ENCODE measurements at regions not wholly inside any gene's neighbourhood (a gene's known extent, or its start where the extent isn't known, plus 50 kb on each side); places are given as distances from the start of the nearest gene placed in this dataset.
A peak's percentile ranks its signal among the peaks of the same experiment; 100 is the strongest.

DNA sequence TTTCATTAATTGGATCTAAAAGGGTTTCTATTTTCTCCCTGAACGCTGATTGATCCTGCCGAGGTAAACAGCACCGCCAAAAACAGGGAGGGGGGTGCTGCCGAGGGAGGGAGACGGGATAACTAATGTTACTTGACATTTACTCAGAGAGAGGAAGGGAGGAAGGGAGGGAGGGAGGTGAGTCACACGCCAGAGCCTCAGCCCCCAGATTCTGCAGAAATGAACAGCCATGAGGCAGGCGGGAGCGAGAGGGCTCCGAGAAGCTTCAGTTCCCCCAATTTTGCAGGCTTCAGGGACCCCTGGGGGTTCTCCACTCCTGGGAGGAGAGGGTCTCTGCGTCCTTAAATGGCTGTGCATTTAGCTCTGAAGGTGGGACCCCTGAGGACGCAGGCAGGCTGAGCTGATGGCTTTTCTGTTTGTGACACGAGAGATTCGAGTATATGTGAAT is 59.1 kb upstream of the IER5L start:
- H3K9me3 ChIP-seq (replicated peaks) = no peaks in the 10 kb centered on the region; the same call in none of the 2 replicates
- H3K4me1 ChIP-seq (replicated peaks) = peaks cover 8% of the 10 kb centered on the region
- no peaks in the 10 kb centered on the region for H3K27me3 ChIP-seq (replicated peaks)
- no peak overlapping the region for H3K27ac ChIP-seq
- H3K4me3 ChIP-seq = no peak overlapping the region
- H3K36me3 ChIP-seq = no peaks in the 10 kb centered on the region
- DNase-seq (ENCODE audit: low read depth in 1 of 2, low spot score in 2 of 2) = peak in 1 of 2 experiments; percentile 14

- Histone ChIP-seq H3K27ac (no peak overlapping the region), H3K4me3 (no peak overlapping the region), H3K36me3 (no peaks in the 10 kb centered on the region), H3K27me3 (replicated peaks) (no peaks in the 10 kb centered on the region), H3K4me1 (replicated peaks) (peaks cover 8% of the 10 kb centered on the region), H3K9me3 (replicated peaks) (no peaks in the 10 kb centered on the region; the same call in none of the 2 replicates)
- DNase-seq (ENCODE audit: low read depth in 1 of 2, low spot score in 2 of 2) = no peak
Measured at GRCh38 chr9:129236441-129237145, 58.5 kb upstream of the IER5L start.

GRCh38 chr9:129235931-129236331 is 57.9 kb upstream of the IER5L start:
- no peak overlapping the region for H3K4me3 ChIP-seq
- no peaks in the 10 kb centered on the region for H3K36me3 ChIP-seq
- no peak for DNase-seq (ENCODE audit: low read depth in 1 of 2, low spot score in 2 of 2)
- no peaks in the 10 kb centered on the region for H3K27me3 ChIP-seq (replicated peaks)
- H3K27ac ChIP-seq = no peak overlapping the region
- H3K4me1 ChIP-seq (replicated peaks) = peaks cover 8% of the 10 kb centered on the region
- no peaks in the 10 kb centered on the region; the same call in none of the 2 replicates for H3K9me3 ChIP-seq (replicated peaks)

GRCh38 chr9:129235041-129235930 is 57.2 kb upstream of the IER5L start:
- H3K4me3 ChIP-seq = no peak overlapping the region
- H3K4me1 ChIP-seq (replicated peaks) = peaks cover 8% of the 10 kb centered on the region

DNA sequence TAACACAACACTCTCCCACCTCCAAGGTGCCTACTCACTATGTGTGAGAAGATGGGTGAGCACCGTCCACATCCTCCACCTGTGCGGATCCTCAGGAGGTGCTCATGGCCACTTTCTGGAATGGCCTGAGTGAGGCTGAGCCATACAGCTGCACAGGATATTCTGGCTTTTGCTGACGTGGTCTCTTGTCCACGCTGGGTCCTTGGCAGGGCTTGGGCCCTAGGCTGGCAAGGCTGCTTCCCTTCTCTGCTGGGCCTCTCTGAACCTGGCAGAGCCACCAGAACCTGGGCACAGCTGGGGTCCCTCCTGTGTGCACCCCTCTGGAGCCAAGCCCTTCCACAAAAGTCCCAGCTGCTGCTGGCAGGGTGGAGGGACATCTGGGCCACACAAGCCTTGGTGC is 56.4 kb upstream of the IER5L start:
- Histone ChIP-seq H3K27ac (no peak overlapping the region), H3K4me3 (no peak overlapping the region), H3K4me1 (replicated peaks) (peaks cover 8% of the 10 kb centered on the region), H3K9me3 (replicated peaks) (no peaks in the 10 kb centered on the region; the same call in none of the 2 replicates), H3K36me3 (no peaks in the 10 kb centered on the region), H3K27me3 (replicated peaks) (no peaks in the 10 kb centered on the region)
- no peak for DNase-seq (ENCODE audit: low read depth in 1 of 2, low spot score in 2 of 2)

More at GRCh38 chr9:129235041-129235930, 57.2 kb upstream of the IER5L start:
- H3K36me3 ChIP-seq = no peaks in the 10 kb centered on the region
- H3K27ac ChIP-seq = no peak overlapping the region
- no peak for DNase-seq (ENCODE audit: low read depth in 1 of 2, low spot score in 2 of 2)
- H3K27me3 ChIP-seq (replicated peaks) = no peaks in the 10 kb centered on the region
- no peaks in the 10 kb centered on the region; the same call in none of the 2 replicates for H3K9me3 ChIP-seq (replicated peaks)

DNA sequence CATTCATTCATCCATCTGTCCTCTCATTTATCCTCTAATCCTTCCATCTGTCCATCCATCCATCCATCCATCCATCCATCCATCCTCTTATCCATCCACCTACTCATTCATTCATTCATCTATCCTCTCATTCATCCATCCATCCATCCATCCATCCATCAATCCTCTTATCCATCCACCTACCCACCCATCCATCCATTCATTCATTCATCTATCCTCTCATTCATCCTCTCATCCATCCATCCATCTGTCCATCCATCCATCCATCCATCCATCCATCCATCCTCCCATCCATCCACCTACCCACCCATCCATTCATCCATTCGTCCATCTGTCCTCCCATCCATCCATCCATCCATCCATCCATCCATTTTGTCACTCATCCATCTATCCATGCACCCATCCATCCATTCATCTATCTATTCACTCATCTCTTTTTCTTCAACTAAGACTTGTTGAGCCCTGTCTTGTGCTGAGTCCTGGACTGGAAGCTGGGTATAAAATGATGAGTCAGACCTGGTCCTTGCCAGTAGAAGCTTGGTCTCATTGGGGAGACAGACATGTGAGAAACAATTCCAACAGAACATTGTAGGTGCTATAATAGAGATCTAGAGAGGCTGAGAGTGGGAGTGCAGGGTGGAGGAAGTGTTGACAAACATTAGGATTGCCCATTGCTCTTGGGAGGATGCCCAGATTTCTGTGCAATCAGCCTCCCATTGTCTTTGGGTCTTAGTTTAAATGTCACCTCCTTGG is 55.0 kb upstream of the IER5L start:
- peaks cover 8% of the 10 kb centered on the region for H3K4me1 ChIP-seq (replicated peaks)
- H3K9me3 ChIP-seq (replicated peaks) = no peaks in the 10 kb centered on the region; the same call in 1 of the 2 replicates
- H3K27ac ChIP-seq = no peak overlapping the region
- no peak for DNase-seq (ENCODE audit: low read depth in 1 of 2, low spot score in 2 of 2)
- H3K4me3 ChIP-seq = no peak overlapping the region
- no peaks in the 10 kb centered on the region for H3K27me3 ChIP-seq (replicated peaks)
- no peaks in the 10 kb centered on the region for H3K36me3 ChIP-seq

DNA sequence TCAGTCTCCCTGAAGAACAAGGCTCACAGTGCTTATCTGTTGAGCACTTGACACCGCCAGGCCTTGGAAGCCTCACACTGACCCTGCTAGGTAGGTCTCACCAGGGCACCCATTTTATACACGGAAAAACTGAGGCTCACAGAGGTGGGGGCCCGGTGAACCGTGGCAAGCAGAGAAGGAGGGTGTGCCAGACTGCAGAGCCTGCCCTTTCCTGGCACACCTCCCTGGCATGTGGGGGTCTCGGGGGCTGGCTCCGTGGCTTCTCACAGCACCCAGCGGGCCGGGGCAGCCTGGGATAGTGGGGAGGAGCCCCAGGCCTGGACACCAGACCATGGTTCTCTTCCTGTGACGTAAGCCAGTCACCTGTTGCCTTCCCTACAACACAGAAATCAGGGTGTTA is 53.7 kb upstream of the IER5L start:
- H3K4me1 ChIP-seq (replicated peaks) = no peaks in the 10 kb centered on the region
- no peaks in the 10 kb centered on the region for H3K36me3 ChIP-seq
- no peak overlapping the region for H3K4me3 ChIP-seq
- no peaks in the 10 kb centered on the region; the same call in 1 of the 2 replicates for H3K9me3 ChIP-seq (replicated peaks)
- no peak for DNase-seq (ENCODE audit: low read depth in 1 of 2, low spot score in 2 of 2)
- H3K27me3 ChIP-seq (replicated peaks) = no peaks in the 10 kb centered on the region
- H3K27ac ChIP-seq = no peak overlapping the region

DNA sequence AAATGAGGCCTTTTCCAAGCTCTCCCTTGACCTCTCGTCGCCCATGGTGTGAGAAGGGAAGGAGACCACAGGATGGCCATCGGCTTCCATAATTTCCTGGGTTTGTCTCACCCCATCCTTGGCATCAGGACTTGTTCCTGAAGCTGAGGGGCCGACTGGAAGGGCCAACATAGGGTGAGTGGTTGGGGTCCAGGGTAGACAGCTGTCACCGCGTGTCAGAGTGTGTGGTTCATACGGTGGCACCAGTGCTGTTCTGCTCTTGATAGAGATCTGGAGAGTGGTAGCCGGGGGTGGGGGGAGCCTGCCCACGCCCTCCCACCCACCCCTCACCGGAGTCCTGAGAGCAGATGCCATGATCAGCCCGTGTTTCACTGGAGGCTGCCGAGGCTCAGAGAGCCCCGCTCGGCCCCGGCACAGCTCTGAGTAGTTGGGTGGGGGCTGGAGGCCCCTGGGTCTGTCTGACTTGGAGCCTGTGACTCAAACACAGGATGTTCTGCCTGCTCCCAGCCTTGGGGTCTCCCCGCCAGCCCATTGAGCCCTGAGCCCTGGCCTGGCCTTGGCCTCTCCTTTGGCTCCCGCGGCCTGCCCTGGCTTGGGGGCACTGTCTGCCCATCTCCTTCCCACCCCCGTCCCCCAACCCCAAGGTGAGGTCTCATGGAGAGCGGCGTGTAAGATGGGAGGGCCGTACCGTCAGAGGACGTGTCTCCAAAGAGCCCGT is 53.1 kb upstream of the IER5L start:
- H3K36me3 ChIP-seq = no peaks in the 10 kb centered on the region
- no peaks in the 10 kb centered on the region for H3K4me1 ChIP-seq (replicated peaks)
- H3K4me3 ChIP-seq = no peak overlapping the region
- no peak overlapping the region for H3K27ac ChIP-seq
- no peaks in the 10 kb centered on the region; the same call in 1 of the 2 replicates for H3K9me3 ChIP-seq (replicated peaks)
- no peaks in the 10 kb centered on the region for H3K27me3 ChIP-seq (replicated peaks)
- DNase-seq (ENCODE audit: low read depth in 1 of 2, low spot score in 2 of 2) = no peak

GRCh38 chr9:129230302-129230701 is 52.2 kb upstream of the IER5L start:
- Histone ChIP-seq H3K9me3 (replicated peaks) (no peaks in the 10 kb centered on the region; the same call in 1 of the 2 replicates), H3K36me3 (no peaks in the 10 kb centered on the region), H3K4me3 (no peak overlapping the region), H3K4me1 (replicated peaks) (no peaks in the 10 kb centered on the region), H3K27ac (no peak overlapping the region), H3K27me3 (replicated peaks) (no peaks in the 10 kb centered on the region)
- no peak for DNase-seq (ENCODE audit: low read depth in 1 of 2, low spot score in 2 of 2)
